ENCODE measurements at regions not wholly inside any gene's neighbourhood (a gene's known extent, or its start where the extent isn't known, plus 50 kb on each side); places are given as distances from the start of the nearest gene placed in this dataset.

DNA sequence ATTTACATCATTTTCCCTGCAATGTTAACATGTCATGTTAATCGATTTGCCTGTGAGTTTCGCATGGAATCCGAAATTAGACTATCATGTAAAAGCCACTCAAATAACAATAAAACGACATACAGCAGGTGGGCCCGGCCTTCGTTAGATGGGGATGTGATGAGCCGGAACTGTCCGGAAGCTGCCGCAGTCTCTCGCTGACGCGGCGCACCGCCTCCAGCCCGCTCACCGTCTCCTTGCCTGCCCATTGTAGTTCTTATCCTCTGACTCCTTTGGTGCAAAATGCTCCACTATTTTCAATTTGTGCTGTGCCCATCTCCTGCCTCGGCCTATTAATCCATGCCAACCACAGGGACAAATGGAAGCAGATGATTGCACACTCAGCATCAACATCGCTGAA is 877.5 kb upstream of the TENM3 start:
- no peak overlapping the region for H3K27ac ChIP-seq
- TF ChIP-seq, protein P1, sequence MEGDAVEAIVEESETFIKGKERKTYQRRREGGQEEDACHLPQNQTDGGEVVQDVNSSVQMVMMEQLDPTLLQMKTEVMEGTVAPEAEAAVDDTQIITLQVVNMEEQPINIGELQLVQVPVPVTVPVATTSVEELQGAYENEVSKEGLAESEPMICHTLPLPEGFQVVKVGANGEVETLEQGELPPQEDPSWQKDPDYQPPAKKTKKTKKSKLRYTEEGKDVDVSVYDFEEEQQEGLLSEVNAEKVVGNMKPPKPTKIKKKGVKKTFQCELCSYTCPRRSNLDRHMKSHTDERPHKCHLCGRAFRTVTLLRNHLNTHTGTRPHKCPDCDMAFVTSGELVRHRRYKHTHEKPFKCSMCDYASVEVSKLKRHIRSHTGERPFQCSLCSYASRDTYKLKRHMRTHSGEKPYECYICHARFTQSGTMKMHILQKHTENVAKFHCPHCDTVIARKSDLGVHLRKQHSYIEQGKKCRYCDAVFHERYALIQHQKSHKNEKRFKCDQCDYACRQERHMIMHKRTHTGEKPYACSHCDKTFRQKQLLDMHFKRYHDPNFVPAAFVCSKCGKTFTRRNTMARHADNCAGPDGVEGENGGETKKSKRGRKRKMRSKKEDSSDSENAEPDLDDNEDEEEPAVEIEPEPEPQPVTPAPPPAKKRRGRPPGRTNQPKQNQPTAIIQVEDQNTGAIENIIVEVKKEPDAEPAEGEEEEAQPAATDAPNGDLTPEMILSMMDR (IDR thresholded peaks at IDR 0.05): no peak
- TF ChIP-seq POLR2A (IDR thresholded peaks at IDR 0.05) (no peak), POLR2AphosphoS5 (IDR thresholded peaks at IDR 0.05) (no peak), EP300 (IDR thresholded peaks at IDR 0.05) (no peak)
- no peak for DNase-seq (ENCODE audit: low spot score in 2 of 2)
- WGBS: 95% methylated on average over 18 of the region's 18 CpGs
- H3K4me3 ChIP-seq: no peak overlapping the region
- H3K27me3 ChIP-seq: no peaks in the 10 kb centered on the region
- H3K4me1 ChIP-seq: no peaks in the 10 kb centered on the region
- no peaks in the 10 kb centered on the region for H3K9me3 ChIP-seq
- H3K36me3 ChIP-seq: no peaks in the 10 kb centered on the region

DNA sequence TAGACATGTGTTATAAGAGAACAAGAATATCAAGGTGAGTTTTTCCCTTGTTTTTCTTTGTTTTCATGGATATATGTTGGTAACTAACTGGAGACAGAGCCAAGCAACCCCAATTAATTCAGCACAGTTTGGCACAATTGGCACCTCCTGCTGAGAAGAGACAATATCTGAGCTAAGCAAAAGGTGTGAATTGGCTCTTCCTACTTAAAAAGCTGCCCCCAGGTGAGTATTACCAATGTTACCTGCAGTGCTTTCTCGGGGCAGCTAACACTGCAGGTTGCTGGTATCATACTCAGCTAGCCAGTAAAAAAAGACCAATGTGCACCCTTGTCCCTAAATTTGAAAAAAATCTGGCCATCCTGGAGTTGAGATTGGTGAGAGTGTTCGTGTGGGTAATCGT is 871.2 kb upstream of the TENM3 start:
- Histone ChIP-seq H3K4me3 (no peak overlapping the region), H3K9me3 (no peaks in the 10 kb centered on the region), H3K27me3 (no peaks in the 10 kb centered on the region), H3K36me3 (no peaks in the 10 kb centered on the region), H3K27ac (no peak overlapping the region), H3K4me1 (no peaks in the 10 kb centered on the region)
- TF ChIP-seq, protein P1 (IDR thresholded peaks at IDR 0.05): no peak
- TF ChIP-seq POLR2A (IDR thresholded peaks at IDR 0.05) (no peak), POLR2AphosphoS5 (IDR thresholded peaks at IDR 0.05) (no peak), EP300 (IDR thresholded peaks at IDR 0.05) (no peak)
- DNase-seq (ENCODE audit: low spot score in 2 of 2): no peak
- WGBS: 69% methylated on average over 3 of the region's 3 CpGs

DNA sequence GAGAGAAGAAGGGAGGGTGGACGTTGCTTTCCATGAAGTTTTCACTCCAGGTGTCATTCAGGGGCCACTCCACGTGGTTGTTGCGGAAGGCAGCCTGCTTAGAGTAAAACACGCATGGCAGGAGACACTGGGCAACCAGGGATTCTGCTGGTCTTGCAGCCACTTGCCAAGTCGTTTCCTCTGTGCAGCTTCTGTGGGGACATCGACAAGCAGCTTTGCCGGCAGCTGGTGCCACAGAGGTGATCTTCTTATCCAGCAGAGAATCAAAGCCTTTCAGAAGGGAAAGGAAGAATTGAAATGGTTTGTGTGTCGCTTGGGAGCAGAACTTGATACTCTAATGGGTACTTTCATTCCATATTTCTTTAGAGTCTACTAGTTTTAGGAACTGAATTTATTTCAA is 867.1 kb upstream of the TENM3 start:
- no peaks in the 10 kb centered on the region for H3K36me3 ChIP-seq

DNA sequence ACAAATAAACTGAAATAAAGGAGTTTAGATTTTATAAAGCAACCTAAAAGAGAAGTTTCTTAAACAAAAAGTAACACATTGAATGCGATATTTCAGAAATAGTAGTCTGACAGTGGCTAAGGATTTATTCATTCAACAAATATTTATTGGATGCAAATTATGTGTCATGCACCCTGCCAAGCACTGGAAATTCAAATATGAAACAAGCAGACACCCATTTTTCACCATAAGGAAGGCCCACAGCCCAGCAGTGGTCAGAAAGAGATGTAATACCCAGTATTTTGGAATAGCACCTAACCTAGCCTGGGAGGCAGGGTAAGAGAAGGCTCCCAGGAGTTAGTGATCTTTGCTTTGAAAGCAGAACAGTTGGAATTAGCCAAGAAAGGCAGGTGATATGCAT is 855.1 kb upstream of the TENM3 start:
- 77% methylated on average over 1 of the region's 1 CpG for WGBS
- Histone ChIP-seq H3K4me3 (no peak overlapping the region), H3K27ac (no peak overlapping the region), H3K4me1 (no peaks in the 10 kb centered on the region), H3K36me3 (no peaks in the 10 kb centered on the region), H3K27me3 (no peaks in the 10 kb centered on the region), H3K9me3 (no peaks in the 10 kb centered on the region)
- TF ChIP-seq, protein P1 (IDR thresholded peaks at IDR 0.05): no peak
- TF ChIP-seq EP300 (IDR thresholded peaks at IDR 0.05) (no peak), POLR2A (IDR thresholded peaks at IDR 0.05) (no peak), POLR2AphosphoS5 (IDR thresholded peaks at IDR 0.05) (no peak)
- no peak for DNase-seq (ENCODE audit: low spot score in 2 of 2)

More for the DNA sequence above, 867.1 kb upstream of the TENM3 start:
- WGBS: 76% methylated on average over 5 of the region's 8 CpGs
- H3K4me3 ChIP-seq: no peak overlapping the region
- H3K4me1 ChIP-seq: no peaks in the 10 kb centered on the region
- no peak for DNase-seq (ENCODE audit: low spot score in 2 of 2)
- no peaks in the 10 kb centered on the region for H3K9me3 ChIP-seq
- H3K27ac ChIP-seq: no peak overlapping the region
- TF ChIP-seq EP300 (IDR thresholded peaks at IDR 0.05) (no peak), POLR2AphosphoS5 (IDR thresholded peaks at IDR 0.05) (no peak), POLR2A (IDR thresholded peaks at IDR 0.05) (no peak)
- TF ChIP-seq, protein P1 (IDR thresholded peaks at IDR 0.05): no peak
- H3K27me3 ChIP-seq: no peaks in the 10 kb centered on the region

DNA sequence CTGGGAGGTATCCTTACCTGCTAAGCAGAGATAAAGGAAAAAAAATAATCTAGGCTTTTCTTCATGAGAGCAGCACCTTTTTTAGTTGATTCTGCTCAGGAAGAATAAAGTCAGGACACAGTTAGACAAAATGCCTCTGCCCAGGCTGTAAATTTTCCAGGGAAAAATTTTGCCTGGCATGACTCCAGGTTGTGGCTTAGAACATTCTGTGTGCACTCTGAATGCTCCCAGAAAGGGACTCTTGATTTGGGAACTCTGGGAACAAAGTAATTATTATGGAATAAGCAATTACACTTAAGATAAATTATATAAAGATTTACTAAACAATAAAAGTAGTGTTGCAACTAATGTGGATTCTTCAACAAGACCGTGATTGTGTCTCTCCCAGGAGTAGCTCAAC is 826.2 kb upstream of the TENM3 start:
- H3K36me3 ChIP-seq: no peaks in the 10 kb centered on the region
- TF ChIP-seq EP300 (IDR thresholded peaks at IDR 0.05): no peak
- no peak for TF ChIP-seq POLR2AphosphoS5 (IDR thresholded peaks at IDR 0.05)
- no peak for TF ChIP-seq POLR2A (IDR thresholded peaks at IDR 0.05)
- no peak overlapping the region for H3K27ac ChIP-seq
- WGBS: 44% methylated on average over 1 of the region's 1 CpG
- no peaks in the 10 kb centered on the region for H3K4me1 ChIP-seq
- H3K9me3 ChIP-seq: no peaks in the 10 kb centered on the region
- H3K27me3 ChIP-seq: no peaks in the 10 kb centered on the region
- DNase-seq (ENCODE audit: low spot score in 2 of 2): no peak
- no peak overlapping the region for H3K4me3 ChIP-seq

DNA sequence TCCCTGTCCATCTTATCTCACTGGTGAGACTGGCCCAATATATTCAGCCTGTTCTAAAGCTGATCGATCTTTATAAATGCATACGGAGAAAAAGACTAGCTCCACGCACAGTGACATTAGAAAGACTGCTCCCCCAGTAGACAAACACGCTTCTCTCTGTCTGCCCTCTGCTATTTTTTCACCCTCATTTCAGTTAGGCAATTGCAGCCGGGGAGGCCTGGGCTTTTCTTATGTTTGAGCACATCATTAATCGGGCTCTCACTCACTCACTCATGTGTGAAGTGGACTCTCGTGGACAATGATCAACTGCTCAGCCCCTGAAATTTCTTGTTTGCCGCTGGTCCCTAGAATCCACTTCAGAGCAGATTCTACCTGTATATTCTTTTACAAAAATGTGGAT is 824.7 kb upstream of the TENM3 start:
- H3K27ac ChIP-seq: no peak overlapping the region
- H3K36me3 ChIP-seq: no peaks in the 10 kb centered on the region
- no peaks in the 10 kb centered on the region for H3K9me3 ChIP-seq
- H3K4me3 ChIP-seq: no peak overlapping the region
- H3K27me3 ChIP-seq: no peaks in the 10 kb centered on the region
- 87% methylated on average over 8 of the region's 8 CpGs for WGBS
- H3K4me1 ChIP-seq: no peaks in the 10 kb centered on the region
- TF ChIP-seq POLR2A (IDR thresholded peaks at IDR 0.05): no peak
- TF ChIP-seq EP300 (IDR thresholded peaks at IDR 0.05): no peak
- TF ChIP-seq, protein P1 (IDR thresholded peaks at IDR 0.05): no peak
- TF ChIP-seq POLR2AphosphoS5 (IDR thresholded peaks at IDR 0.05): no peak
- no peak for DNase-seq (ENCODE audit: low spot score in 2 of 2)
